HG03378 (cell line): ENCODE measurements at regions not wholly inside any gene's neighbourhood (a gene's known extent, or its start where the extent isn't known, plus 50 kb on each side); places are given as distances from the start of the nearest gene placed in this dataset.
"Not testable (repeated sequence)": the region's sequence is repeated elsewhere in the genome, so short reads cannot be mapped to it uniquely, and the experiment has no call there.

Experiments used
- ATAC-seq: cut with Tn5 transposase; IDR thresholded peaks from one replicate; pipeline ENCODE4 v1.9.1; 2021; ENCODE audit warnings: mild to moderate bottlenecking, moderate library complexity; ENCODE audit not compliant: unreplicated experiment

DNA sequence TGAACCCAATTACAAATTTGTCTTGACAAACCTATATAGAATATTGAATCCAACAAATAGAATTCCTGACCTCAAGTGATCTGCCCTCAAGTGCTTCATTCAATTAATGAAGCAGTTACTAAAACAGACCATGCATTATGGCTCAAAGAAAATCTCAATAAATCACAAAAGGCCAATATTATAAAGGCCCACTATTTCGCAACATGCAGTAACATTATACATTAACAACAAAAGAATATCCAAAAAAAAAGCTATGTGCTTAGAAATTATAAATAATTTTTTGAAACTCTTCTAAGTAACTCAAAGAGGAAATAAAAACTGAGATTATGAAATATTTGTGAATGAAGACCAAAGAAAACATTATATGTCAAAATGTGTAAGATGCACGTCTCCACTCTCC, 177.7 kb downstream of the ZNF674 start:
- ATAC-seq = no peak

- no peak for ATAC-seq
Observed at GRCh38 chrX:46366381-46367207, 178.6 kb downstream of the ZNF674 start.

DNA sequence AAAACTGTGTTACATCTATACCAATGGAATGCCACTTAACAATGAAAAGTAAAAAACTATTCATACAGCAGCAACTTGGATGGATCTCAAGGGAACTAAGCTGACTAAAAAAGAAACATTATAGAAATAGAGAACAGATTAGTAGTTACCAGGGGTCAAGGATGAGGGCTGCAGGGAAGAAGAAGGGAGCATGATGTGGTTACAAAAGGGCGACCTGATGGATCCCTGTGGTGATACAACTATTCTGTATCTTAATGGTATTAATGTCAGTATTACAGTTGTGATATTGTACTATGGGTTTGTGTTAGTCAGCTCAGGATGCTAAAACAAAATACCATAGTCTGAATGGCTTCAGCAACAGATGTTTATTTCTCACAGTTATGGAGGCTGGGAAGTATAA, 190.7 kb downstream of the ZNF674 start:
- no peak for ATAC-seq

DNA sequence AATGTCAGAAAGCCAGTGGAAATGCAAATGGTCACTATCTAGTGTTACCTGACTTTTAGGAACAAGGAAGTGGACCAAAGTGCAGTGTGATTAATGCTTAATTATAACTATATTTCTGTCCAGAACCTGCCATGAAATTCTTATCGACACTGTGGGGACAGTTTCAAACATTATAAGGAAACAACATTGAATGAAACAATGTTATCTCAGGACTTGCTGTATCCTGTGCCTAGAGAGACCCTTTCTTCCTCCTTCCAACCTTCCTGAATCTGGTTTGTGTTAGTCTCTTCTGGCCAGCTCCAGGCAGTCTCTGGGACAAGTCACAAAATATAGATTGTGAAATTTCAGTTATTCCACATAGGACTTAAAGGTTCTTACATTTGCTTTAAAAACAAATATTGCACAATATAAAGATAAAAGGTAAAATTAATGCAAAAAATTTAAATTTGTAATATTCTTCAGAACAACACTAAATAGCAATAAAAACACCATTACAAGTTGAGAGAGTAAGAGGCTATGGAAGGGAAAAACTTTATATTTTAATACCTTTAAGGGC, 203.4 kb downstream of the ZNF674 start:
- ATAC-seq = no peak

DNA sequence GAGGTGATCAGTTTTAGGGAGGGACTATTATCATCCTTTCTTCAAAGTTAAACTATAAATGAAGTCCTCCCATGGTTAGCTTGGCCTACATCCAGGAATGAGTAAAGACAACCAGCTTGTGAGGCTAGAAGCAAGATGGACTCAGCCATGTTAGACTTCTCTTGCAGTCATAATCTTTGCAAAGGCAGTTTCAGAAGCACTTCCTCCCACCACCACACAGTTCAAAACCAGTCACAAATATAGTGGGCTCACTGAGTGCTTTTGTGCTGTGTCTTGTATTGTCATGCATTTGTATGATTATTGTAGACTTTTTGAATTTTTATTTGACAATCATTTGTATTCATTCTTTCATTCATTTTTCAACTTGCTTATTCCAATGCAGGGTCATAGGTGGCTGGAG, 204.5 kb downstream of the ZNF674 start:
- ATAC-seq = no peak

GRCh38 chrX:46333550-46333949, 211.7 kb downstream of the ZNF674 start:
- ATAC-seq = no peak

DNA sequence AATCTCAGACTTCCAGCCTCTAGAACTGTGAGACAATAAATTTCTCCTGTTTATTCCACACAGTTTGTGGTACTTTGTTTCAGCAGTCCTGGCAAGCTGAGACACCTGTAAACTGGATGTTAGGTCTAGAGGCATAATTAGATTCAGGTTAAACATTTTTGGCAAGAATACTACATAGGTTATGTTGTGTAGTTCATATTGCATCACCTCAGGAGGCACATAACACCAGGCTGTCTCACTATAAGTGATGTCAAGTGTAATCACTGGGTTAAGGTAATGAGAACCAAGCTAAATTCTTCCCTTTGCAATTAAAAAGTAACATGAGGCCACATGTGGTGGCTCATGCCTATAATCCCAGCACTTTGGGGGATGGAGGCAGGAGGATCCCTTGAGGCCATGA, 214.2 kb downstream of the ZNF674 start:
- ATAC-seq = no peak

- ATAC-seq = no peak
Observed at GRCh38 chrX:46330513-46330912, 214.7 kb downstream of the ZNF674 start.

GRCh38 chrX:46328133-46328532, 217.1 kb downstream of the ZNF674 start:
- no peak for ATAC-seq

GRCh38 chrX:46327566-46328115, 217.6 kb downstream of the ZNF674 start:
- ATAC-seq = no peak

GRCh38 chrX:46326161-46326560, 219.1 kb downstream of the ZNF674 start:
- ATAC-seq = no peak

DNA sequence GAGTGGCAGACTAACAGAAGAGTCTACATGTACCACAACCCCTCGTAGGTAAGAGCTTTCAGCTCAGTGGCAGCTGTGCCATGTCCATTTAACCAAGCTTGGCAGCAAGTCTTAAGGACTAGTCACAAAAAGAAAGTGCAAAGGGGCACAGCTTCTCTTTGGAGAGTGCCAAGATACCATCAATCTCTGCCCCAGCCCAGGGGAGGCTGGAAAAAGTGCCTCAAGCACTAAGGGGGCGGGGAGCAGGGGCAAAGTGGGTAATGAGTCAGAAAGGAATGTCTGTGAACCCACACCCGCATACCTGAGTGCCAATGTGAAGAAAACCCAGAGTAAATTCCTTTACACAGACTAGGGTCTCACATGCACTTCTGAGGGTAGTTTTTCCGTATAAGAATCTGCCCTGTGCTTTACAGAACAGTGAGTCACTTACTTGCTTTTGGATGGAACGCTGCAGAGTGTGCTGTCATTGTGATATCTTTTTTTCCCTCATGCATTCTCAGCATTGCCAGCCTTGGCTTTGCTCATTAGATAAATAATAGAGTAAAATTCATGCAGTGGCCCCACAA, 219.8 kb downstream of the ZNF674 start:
- no peak for ATAC-seq

- ATAC-seq = no peak
Observed at GRCh38 chrX:46324166-46324565, 221.1 kb downstream of the ZNF674 start.

- not testable (repeated sequence) for ATAC-seq
Observed at GRCh38 chrX:46322929-46323328, 222.3 kb downstream of the ZNF674 start.

GRCh38 chrX:46321676-46322075, 223.5 kb downstream of the ZNF674 start:
- no peak for ATAC-seq

GRCh38 chrX:46319750-46320149, 225.5 kb downstream of the ZNF674 start:
- no peak for ATAC-seq

DNA sequence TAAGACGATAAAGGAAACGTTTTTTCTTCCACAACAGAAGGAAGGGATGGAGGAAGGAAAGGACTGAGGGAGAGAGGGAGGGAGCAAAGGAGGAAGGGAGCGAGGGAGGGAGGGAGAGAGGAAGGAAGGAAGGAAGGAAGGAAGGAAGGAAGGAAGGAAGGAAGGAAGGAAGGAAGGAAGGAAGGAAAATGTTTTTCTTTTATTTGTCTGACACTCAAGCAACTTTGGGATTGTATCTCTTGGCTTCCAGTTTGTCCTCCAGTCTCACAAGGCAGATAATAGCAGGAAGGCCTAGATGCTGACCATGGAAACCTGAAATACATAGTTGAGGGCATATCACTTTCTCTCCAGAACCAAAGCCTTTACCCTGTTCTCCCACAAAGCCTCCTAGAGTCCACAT, 226.7 kb downstream of the ZNF674 start:
- ATAC-seq = no peak

DNA sequence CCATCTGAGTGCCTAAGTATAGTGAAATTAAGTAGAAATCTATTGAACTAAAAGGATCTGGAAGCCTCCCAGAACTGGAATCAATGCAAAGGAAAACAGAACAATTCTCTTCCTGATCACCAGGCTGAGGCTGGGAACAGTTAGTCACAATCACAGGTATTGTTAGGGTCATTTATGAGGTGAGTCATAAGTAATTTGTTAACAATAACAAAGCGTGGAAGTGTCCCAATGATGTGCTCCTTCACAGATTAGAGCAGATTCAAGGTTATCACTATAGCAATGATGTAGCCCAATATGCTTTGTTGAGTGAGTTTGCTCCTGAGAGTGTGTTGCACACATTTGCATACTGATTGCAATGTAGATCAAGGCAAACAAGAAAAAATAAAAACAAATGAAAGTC, 228.1 kb downstream of the ZNF674 start:
- no peak for ATAC-seq

- no peak for ATAC-seq
Observed at GRCh38 chrX:46311581-46312120, 233.6 kb downstream of the ZNF674 start.

- ATAC-seq = peak; percentile 63
Observed at GRCh38 chrX:46310815-46311497, 234.3 kb downstream of the ZNF674 start.

DNA sequence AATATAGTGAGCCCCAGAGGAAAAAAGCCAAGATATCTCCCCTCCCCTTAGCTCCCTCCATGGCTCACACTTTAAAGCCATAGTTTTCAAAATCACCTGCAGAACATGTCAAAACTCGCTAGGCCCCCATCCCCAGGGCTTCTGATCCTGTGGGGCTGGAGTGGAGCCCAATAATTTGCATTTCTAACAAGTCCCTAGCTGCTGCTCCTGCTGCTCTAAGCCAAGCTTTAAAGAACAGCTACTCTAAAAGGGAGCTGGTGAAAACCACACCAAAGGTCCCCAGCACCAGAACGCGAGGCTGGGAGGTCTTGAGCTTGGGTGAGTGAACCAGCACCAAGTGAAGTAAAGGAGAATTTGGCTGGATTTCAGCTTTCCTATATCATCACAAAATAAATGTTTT, 237.1 kb downstream of the ZNF674 start:
- no peak for ATAC-seq
